OCI-LY1 (cell line): ENCODE measurements at regions not wholly inside any gene's neighbourhood (a gene's known extent, or its start where the extent isn't known, plus 50 kb on each side); places are given as distances from the start of the nearest gene placed in this dataset.

ENCODE experiments used
- EZH2 ChIP-seq: fragments of 200-600 bp; sonication (generic), shearing (Covaris generic); IDR thresholded peaks from 2 replicates; pipeline ENCODE4 v1.8.0; 2017; ENCODE audit warnings: borderline replicate concordance, mixed run types, mild to moderate bottlenecking, antibody characterized with exemption, low read length, moderate library complexity, mixed read lengths
- TF ChIP-seq, protein P1 (sequence below): fragments of 200-600 bp; sonication (generic), shearing (Covaris generic); IDR thresholded peaks from 2 replicates; pipeline ENCODE4 v1.5.1; 2017; ENCODE audit warnings: mild to moderate bottlenecking, antibody characterized with exemption, low read length, moderate library complexity, mixed read lengths

- TF ChIP-seq, protein P1, sequence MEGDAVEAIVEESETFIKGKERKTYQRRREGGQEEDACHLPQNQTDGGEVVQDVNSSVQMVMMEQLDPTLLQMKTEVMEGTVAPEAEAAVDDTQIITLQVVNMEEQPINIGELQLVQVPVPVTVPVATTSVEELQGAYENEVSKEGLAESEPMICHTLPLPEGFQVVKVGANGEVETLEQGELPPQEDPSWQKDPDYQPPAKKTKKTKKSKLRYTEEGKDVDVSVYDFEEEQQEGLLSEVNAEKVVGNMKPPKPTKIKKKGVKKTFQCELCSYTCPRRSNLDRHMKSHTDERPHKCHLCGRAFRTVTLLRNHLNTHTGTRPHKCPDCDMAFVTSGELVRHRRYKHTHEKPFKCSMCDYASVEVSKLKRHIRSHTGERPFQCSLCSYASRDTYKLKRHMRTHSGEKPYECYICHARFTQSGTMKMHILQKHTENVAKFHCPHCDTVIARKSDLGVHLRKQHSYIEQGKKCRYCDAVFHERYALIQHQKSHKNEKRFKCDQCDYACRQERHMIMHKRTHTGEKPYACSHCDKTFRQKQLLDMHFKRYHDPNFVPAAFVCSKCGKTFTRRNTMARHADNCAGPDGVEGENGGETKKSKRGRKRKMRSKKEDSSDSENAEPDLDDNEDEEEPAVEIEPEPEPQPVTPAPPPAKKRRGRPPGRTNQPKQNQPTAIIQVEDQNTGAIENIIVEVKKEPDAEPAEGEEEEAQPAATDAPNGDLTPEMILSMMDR, result no peak
- TF ChIP-seq EZH2, result no peak
Observed at GRCh38 chr13:76175961-76176725, 540.0 kb downstream of the LMO7 start.
